ENCODE measurements at regions not wholly inside any gene's neighbourhood (a gene's known extent, or its start where the extent isn't known, plus 50 kb on each side); places are given as distances from the start of the nearest gene placed in this dataset.

GRCh38 chr1:209349363-209350308 lies 233.9 kb upstream of the CAMK1G start:
- H3K27me3 ChIP-seq (ENCODE audit: low read depth): no peaks in the 10 kb centered on the region
- H3K36me3 ChIP-seq: no peaks in the 10 kb centered on the region
- DNase-seq (no peak), ATAC-seq (no peak)
- H3K9me3 ChIP-seq: no peaks in the 10 kb centered on the region
- intact Hi-C loops (cut with DNase I): no loop called here
- H3K4me1 ChIP-seq: no peaks in the 10 kb centered on the region
- no peak overlapping the region for H3K27ac ChIP-seq
- no peak for TF ChIP-seq CTCF (IDR thresholded peaks at IDR 0.05)
- H3K4me3 ChIP-seq: no peak overlapping the region

- Histone ChIP-seq H3K9me3 (no peaks in the 10 kb centered on the region), H3K4me1 (no peaks in the 10 kb centered on the region), H3K4me3 (no peak overlapping the region), H3K27me3 (ENCODE audit: low read depth) (no peaks in the 10 kb centered on the region), H3K27ac (no peak overlapping the region), H3K36me3 (no peaks in the 10 kb centered on the region)
- intact Hi-C loops (cut with DNase I): no loop called here
- DNase-seq (no peak), ATAC-seq (no peak)
- no peak for TF ChIP-seq CTCF (IDR thresholded peaks at IDR 0.05)
These were observed 230.5 kb upstream of the CAMK1G start for GRCh38 chr1:209353053-209353452.

GRCh38 chr1:209354111-209354839 lies 229.2 kb upstream of the CAMK1G start:
- H3K9me3 ChIP-seq: no peaks in the 10 kb centered on the region
- no peak overlapping the region for H3K27ac ChIP-seq
- H3K4me3 ChIP-seq: no peak overlapping the region
- peak; percentile 71 for DNase-seq
- no peaks in the 10 kb centered on the region for H3K27me3 ChIP-seq (ENCODE audit: low read depth)
- H3K4me1 ChIP-seq: no peaks in the 10 kb centered on the region
- intact Hi-C loops (cut with DNase I): no loop called here
- TF ChIP-seq CTCF (IDR thresholded peaks at IDR 0.05): peak; percentile 81
- ATAC-seq: peak; percentile 89 to 92
- no peaks in the 10 kb centered on the region for H3K36me3 ChIP-seq

- no peaks in the 10 kb centered on the region for H3K4me1 ChIP-seq
- TF ChIP-seq CTCF (IDR thresholded peaks at IDR 0.05): no peak
- no peaks in the 10 kb centered on the region for H3K36me3 ChIP-seq
- intact Hi-C loops (cut with DNase I): no loop called here
- no peak overlapping the region for H3K27ac ChIP-seq
- no peaks in the 10 kb centered on the region for H3K9me3 ChIP-seq
- DNase-seq: no peak
- ATAC-seq: no peak
- H3K4me3 ChIP-seq: no peak overlapping the region
- no peaks in the 10 kb centered on the region for H3K27me3 ChIP-seq (ENCODE audit: low read depth)
These were observed 228.7 kb upstream of the CAMK1G start for GRCh38 chr1:209354840-209355165.

GRCh38 chr1:209355415-209355814 lies 228.1 kb upstream of the CAMK1G start:
- no peak overlapping the region for H3K27ac ChIP-seq
- H3K27me3 ChIP-seq (ENCODE audit: low read depth): no peaks in the 10 kb centered on the region
- H3K4me3 ChIP-seq: no peak overlapping the region
- DNase-seq (no peak), ATAC-seq (no peak)
- intact Hi-C loops (cut with DNase I): no loop called here
- no peak for TF ChIP-seq CTCF (IDR thresholded peaks at IDR 0.05)
- H3K9me3 ChIP-seq: no peaks in the 10 kb centered on the region
- no peaks in the 10 kb centered on the region for H3K4me1 ChIP-seq
- H3K36me3 ChIP-seq: no peaks in the 10 kb centered on the region

All from lower lobe of right lung (tissue), 2 donors.